Activated T-helper 2 cell treated with anti-CD3 and anti-CD28 coated beads, Interferon-gamma antibody, Interleukin-2, Interleukin-4, amounts not matched to agents 10 μg/mL and 5 μg/mL and 100 μg/mL, durations not matched to agents 14 hours and 24 hours and 36 hours (primary cell): ENCODE measurements at regions not wholly inside any gene's neighbourhood (a gene's known extent, or its start where the extent isn't known, plus 50 kb on each side); places are given as distances from the start of the nearest gene placed in this dataset.
"Not testable (repeated sequence)": the region's sequence is repeated elsewhere in the genome, so short reads cannot be mapped to it uniquely, and the experiment has no call there.

ENCODE experiments used
- DNase-seq: peaks from one replicate; pipeline ENCODE4 v3.0.0; 2021; ENCODE audit warnings: low spot score
- H3K27ac Mint-ChIP-seq: one replicate; pipeline ENCODE4 v1.8.0; 2021; ENCODE audit warnings: mixed read lengths
- H3K27me3 Mint-ChIP-seq: one replicate; pipeline ENCODE4 v1.8.0; 2021; ENCODE audit warnings: low read depth, mixed read lengths
- H3K36me3 Mint-ChIP-seq: one replicate; pipeline ENCODE4 v1.8.0; 2021; ENCODE audit warnings: low read depth, mixed read lengths
- H3K4me1 Mint-ChIP-seq: one replicate; pipeline ENCODE4 v1.8.0; 2021; ENCODE audit warnings: low read depth, mixed read lengths
- H3K4me3 Mint-ChIP-seq: one replicate; pipeline ENCODE4 v1.8.0; 2021; ENCODE audit warnings: low read depth, mild to moderate bottlenecking, moderate library complexity, mixed read lengths
- H3K9me3 Mint-ChIP-seq: one replicate; pipeline ENCODE4 v1.8.0; 2021; ENCODE audit warnings: mixed read lengths
- intact Hi-C: fragments of 100-400 bp; cut with micrococcal nuclease; formaldehyde crosslinking; loops from one replicate; pipeline ENCODE4 v1.15.1; 2023

DNA sequence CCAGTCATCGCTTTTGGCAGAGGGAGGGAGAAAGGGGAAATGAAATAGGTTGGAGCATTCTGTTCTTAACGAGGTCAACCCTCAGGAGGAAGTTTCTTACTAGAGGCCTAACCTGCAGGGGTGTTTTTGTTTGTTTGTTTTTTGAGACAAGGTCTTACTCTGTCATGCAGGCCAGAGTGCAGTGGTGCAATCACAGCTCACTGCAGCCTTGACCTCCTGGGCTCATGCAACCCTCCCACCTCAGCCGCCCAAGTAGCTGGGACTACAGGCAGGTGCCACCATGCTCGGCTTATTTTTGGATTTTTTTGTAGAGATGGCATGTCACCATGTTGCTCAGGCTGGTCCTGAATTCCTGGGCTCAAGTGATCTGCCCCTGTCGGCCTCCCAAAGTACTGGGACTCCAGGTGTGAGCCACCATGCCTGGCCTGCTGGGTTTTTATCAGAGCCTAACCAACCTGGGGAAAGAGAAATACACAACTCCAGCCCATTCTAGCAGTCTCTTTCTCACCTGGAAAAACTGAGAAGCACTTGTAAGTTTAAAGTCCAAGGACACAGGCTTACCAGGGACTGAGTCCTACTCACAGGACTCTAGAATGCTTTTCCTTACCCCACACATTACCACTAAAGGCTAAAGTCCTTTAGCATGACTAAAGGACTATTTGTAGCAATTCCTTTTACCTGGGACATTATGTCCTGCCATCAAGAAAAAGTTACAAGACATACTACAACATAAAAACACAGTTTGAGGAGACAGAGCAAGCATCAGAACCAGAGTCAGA lies 101.0 kb upstream of the EGFR start:
- Mint-ChIP-seq H3K4me3 (no peak overlapping the region), H3K36me3 (no peaks in the 10 kb centered on the region), H3K27ac (no peak overlapping the region), H3K4me1 (no peaks in the 10 kb centered on the region), H3K9me3 (no peaks in the 10 kb centered on the region), H3K27me3 (no peaks in the 10 kb centered on the region)
- intact Hi-C loops, result no loop called here
- DNase-seq, result no peak

- Mint-ChIP-seq H3K4me3 (no peak overlapping the region), H3K27ac (no peak overlapping the region), H3K36me3 (no peaks in the 10 kb centered on the region), H3K27me3 (no peaks in the 10 kb centered on the region), H3K4me1 (no peaks in the 10 kb centered on the region), H3K9me3 (no peaks in the 10 kb centered on the region)
- intact Hi-C loops, result no loop called here
- DNase-seq, result no peak
Observed at GRCh38 chr7:54921116-54921515, 97.7 kb upstream of the EGFR start.

DNA sequence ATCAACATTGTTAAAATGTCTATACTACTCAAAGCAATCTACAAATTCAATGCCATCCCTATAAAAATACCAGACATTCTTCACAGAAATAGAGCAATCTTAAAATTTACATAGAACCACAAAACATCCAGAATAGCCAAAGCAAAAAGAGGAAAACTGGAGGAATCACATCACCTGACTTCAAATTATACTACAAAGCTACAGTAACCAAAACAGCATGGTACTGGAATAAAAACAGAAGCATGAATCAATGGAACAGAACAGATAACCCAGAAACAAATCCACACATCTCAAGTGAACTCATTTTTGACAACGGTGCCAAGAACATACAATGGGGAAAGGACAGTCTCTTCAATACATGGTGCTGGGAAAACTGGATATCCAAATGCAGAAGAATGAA lies 87.3 kb upstream of the EGFR start:
- intact Hi-C loops, result no loop called here
- no peak for DNase-seq
- Mint-ChIP-seq H3K4me1 (no peaks in the 10 kb centered on the region), H3K9me3 (peaks cover 6% of the 10 kb centered on the region), H3K27me3 (peaks cover 34% of the 10 kb centered on the region), H3K36me3 (no peaks in the 10 kb centered on the region), H3K4me3 (no peak overlapping the region), H3K27ac (no peak overlapping the region)

GRCh38 chr7:54932818-54933543 lies 85.8 kb upstream of the EGFR start:
- Mint-ChIP-seq H3K36me3 (no peaks in the 10 kb centered on the region), H3K27ac (no peak overlapping the region), H3K4me3 (no peak overlapping the region), H3K27me3 (peaks cover 34% of the 10 kb centered on the region), H3K9me3 (peaks cover 6% of the 10 kb centered on the region), H3K4me1 (no peaks in the 10 kb centered on the region)
- DNase-seq, result no peak
- intact Hi-C loops, result no loop called here

DNA sequence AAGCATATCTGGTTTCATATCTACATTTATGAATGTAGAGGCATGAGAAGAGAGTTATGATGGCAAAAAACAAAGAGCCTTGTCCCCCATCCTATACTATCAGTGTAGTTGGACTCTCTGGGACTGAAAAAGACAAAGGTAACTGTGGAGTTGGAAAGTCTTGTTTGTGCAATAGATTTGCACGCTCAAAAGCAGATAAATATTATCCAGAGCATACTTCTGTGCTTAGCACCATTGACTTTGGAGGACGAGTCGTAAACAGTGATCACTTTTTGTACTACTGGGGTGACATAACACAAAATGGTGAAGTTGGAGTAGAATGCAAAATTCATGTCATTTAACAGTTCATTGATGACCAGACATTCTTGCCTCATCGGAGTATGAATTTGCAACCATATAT lies 85.2 kb upstream of the EGFR start:
- Mint-ChIP-seq H3K36me3 (no peaks in the 10 kb centered on the region), H3K4me3 (no peak overlapping the region), H3K27ac (no peak overlapping the region), H3K9me3 (peaks cover 6% of the 10 kb centered on the region), H3K27me3 (peaks cover 34% of the 10 kb centered on the region), H3K4me1 (no peaks in the 10 kb centered on the region)
- no peak for DNase-seq
- intact Hi-C loops, result no loop called here

DNA sequence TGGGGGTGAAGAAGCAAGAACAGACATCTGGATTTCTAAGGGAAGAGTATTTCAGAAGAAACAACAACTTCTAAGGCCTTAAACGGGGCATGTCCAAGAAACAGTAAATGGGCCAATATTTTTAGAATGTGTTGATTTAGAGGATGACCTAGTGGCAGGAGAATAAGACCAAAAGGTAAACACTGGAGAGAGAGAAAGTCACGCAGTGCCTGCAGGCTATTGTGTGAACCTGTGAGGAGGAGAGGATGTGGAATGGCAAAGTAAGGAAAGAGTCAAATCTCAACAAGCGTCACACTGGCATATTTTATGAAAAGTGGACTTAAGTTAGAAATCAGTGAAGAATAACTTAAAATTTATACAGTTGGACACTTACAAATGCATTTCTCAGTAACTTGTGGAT lies 78.1 kb upstream of the EGFR start:
- intact Hi-C loops, result no loop called here
- Mint-ChIP-seq H3K9me3 (no peaks in the 10 kb centered on the region), H3K4me1 (no peaks in the 10 kb centered on the region)

GRCh38 chr7:54944179-54944578 lies 74.6 kb upstream of the EGFR start:
- DNase-seq, result no peak
- Mint-ChIP-seq H3K27ac (no peak overlapping the region), H3K4me1 (no peaks in the 10 kb centered on the region), H3K9me3 (no peaks in the 10 kb centered on the region), H3K27me3 (no peaks in the 10 kb centered on the region), H3K36me3 (no peaks in the 10 kb centered on the region), H3K4me3 (no peak overlapping the region)
- intact Hi-C loops, result no loop called here

More for the DNA sequence above, 78.1 kb upstream of the EGFR start:
- Mint-ChIP-seq H3K4me3 (no peak overlapping the region), H3K27me3 (no peaks in the 10 kb centered on the region), H3K27ac (no peak overlapping the region), H3K36me3 (no peaks in the 10 kb centered on the region)
- DNase-seq, result no peak

DNA sequence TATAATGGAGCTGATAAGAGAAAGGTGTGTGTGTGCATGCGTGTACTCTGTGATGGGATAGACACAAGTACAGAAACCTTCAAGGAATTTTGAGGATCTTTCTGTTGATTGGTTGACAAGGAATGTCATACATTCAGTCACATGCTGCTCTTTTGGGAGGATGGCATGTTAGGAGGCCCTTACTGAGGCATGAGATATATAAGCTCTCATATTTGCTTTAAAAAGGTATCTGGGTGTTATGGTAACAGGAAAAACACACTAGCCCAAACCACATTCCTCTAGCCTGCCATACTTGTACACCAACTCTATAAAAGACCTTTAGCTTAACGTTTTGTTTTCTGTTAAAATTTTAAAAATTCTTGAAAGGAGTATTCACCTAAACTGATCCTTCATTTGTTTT lies 72.5 kb upstream of the EGFR start:
- no peak for DNase-seq
- no peaks in the 10 kb centered on the region for H3K27me3 Mint-ChIP-seq
- intact Hi-C loops, result no loop called here
- H3K27ac Mint-ChIP-seq, result no peak overlapping the region
- no peak overlapping the region for H3K4me3 Mint-ChIP-seq
- H3K9me3 Mint-ChIP-seq, result no peaks in the 10 kb centered on the region
- no peaks in the 10 kb centered on the region for H3K4me1 Mint-ChIP-seq
- no peaks in the 10 kb centered on the region for H3K36me3 Mint-ChIP-seq

- Mint-ChIP-seq H3K9me3 (no peaks in the 10 kb centered on the region), H3K36me3 (no peaks in the 10 kb centered on the region), H3K4me3 (no peak overlapping the region), H3K27me3 (no peaks in the 10 kb centered on the region), H3K4me1 (no peaks in the 10 kb centered on the region), H3K27ac (no peak overlapping the region)
- intact Hi-C loops, result no loop called here
- DNase-seq, result no peak
Observed at GRCh38 chr7:54946764-54947163, 72.1 kb upstream of the EGFR start.

DNA sequence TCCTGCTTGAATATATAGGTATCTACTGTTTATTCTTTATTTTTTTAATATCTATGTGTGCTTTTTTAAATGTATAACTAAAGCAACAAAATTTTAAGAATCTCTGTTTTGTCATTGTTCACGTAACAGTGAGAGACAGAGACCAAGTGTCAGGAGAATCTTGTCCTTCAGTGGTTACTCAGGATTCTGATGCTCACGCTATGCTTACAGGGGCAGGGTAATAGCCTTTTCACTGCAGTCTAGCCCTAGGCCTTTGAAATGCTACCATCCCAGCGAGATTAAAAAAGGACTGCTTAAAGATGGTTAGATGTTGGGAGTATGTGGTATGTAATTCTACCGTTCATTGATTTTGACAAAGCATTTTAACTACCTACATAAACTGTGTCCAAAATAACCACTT lies 71.6 kb upstream of the EGFR start:
- Mint-ChIP-seq H3K27me3 (no peaks in the 10 kb centered on the region), H3K4me1 (no peaks in the 10 kb centered on the region), H3K9me3 (no peaks in the 10 kb centered on the region), H3K36me3 (no peaks in the 10 kb centered on the region), H3K27ac (no peak overlapping the region), H3K4me3 (no peak overlapping the region)
- intact Hi-C loops, result no loop called here
- DNase-seq, result no peak

GRCh38 chr7:54949514-54949913 lies 69.3 kb upstream of the EGFR start:
- H3K9me3 Mint-ChIP-seq, H3K4me1 Mint-ChIP-seq, intact Hi-C loops, H3K27ac Mint-ChIP-seq, DNase-seq, H3K36me3 Mint-ChIP-seq, H3K27me3 Mint-ChIP-seq, H3K4me3 Mint-ChIP-seq: not testable (repeated sequence)

- intact Hi-C loops, result no loop called here
Observed at GRCh38 chr7:54955296-54955695, 63.5 kb upstream of the EGFR start.

GRCh38 chr7:54955696-54956420 lies 63.0 kb upstream of the EGFR start:
- Mint-ChIP-seq H3K4me1 (no peaks in the 10 kb centered on the region), H3K27ac (no peak overlapping the region), H3K36me3 (no peaks in the 10 kb centered on the region), H3K9me3 (no peaks in the 10 kb centered on the region), H3K27me3 (no peaks in the 10 kb centered on the region), H3K4me3 (no peak overlapping the region)
- DNase-seq, result no peak
- intact Hi-C loops, result no loop called here

More at GRCh38 chr7:54955296-54955695, 63.5 kb upstream of the EGFR start:
- no peaks in the 10 kb centered on the region for H3K36me3 Mint-ChIP-seq
- no peak overlapping the region for H3K4me3 Mint-ChIP-seq
- H3K27me3 Mint-ChIP-seq, result no peaks in the 10 kb centered on the region
- no peaks in the 10 kb centered on the region for H3K4me1 Mint-ChIP-seq
- no peak for DNase-seq
- no peak overlapping the region for H3K27ac Mint-ChIP-seq
- no peaks in the 10 kb centered on the region for H3K9me3 Mint-ChIP-seq
